H1 (cell line): ENCODE measurements at regions not wholly inside any gene's neighbourhood (a gene's known extent, or its start where the extent isn't known, plus 50 kb on each side); places are given as distances from the start of the nearest gene placed in this dataset.

Source experiments
- KDM4A ChIP-seq: IDR thresholded peaks from one replicate; pipeline ENCODE4 v1.7.1; 2012; ENCODE audit warnings: low read depth, mild to moderate bottlenecking, moderate library complexity, low read length, inconsistent platforms; ENCODE audit not compliant: severe bottlenecking
- SRF ChIP-seq: IDR thresholded peaks from 2 replicates; pipeline ENCODE4 v1.6.1; 2011; ENCODE audit warnings: mild to moderate bottlenecking, low read depth, low read length, moderate library complexity

DNA sequence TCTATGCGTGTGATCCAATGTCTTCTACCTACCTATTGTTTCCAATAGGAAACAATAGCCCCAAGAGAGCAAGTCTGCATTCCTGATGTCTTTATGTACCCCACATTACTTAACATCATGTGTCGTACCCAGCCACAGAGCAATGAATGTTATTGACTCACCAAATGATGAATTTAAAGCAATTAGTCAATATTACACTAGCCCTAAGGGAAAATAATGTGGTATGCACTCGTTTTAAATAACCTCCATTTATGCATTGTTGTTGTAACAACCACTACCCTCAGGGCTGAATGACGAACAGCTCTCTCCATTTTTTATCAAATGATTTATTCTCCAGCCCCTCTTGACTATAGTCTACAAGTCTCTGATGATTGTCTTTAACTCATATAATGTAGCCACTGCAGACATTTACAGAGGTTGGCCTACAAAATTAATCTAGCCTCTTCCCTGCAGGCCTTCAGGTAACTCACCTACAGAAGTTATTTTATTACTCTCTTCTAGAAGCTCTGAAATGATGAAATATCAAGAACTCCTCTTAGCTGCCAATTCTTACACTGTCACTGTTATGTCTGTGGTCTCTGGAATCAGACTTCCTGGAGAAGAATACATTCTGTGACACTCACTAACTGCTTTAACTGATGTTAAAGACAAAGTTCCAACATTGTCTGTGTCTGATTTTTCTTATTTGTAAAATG lies 601.7 kb upstream of the GRIA3 start (continued):
- no peak for TF ChIP-seq SRF
- no peak for TF ChIP-seq KDM4A
